ENCODE measurements at regions not wholly inside any gene's neighbourhood (a gene's known extent, or its start where the extent isn't known, plus 50 kb on each side); places are given as distances from the start of the nearest gene placed in this dataset.

DNA sequence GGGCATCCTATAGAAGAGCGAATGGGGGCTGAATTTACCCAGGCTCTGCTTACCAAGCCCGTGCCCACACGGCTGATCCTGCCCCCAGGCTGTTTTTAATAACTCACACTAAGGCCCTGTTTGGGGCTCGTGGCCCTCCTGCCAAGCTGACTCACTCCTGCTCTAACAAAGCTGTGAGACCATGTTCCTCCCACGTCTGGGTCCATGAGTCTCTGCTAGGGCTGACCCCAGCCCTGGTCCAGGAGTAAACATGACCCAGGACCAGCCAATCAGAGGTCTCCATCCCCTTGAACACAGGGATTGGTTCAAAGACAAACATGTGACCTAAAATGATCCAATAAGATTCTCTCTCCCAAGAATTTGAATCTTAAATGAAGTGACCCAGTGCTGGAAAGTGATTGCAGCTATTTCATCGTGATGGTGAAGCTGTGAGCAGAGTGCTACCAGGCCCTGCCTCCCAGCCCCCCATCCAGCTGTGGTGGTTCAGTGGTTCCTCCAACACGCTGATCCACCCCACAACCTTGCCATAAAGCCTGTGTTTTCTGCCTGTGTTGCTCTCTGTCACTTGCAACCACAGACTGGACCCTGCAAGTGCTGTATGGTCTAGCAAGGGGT lies 57.2 kb downstream of the C16orf82 start:
- H3K9me3 Mint-ChIP-seq, result peaks cover 3% of the 10 kb centered on the region
- H3K36me3 Mint-ChIP-seq, result no peaks in the 10 kb centered on the region
- H3K27me3 Mint-ChIP-seq, result peaks cover 13 to 33% of the 10 kb centered on the region in 2 donors
- ATAC-seq, result peak in 1 of 2 donors; percentile 36
- H3K27ac Mint-ChIP-seq, result no peak overlapping the region
- no peak for DNase-seq (ENCODE audit: low spot score)
- no peaks in the 10 kb centered on the region for H3K4me1 Mint-ChIP-seq (ENCODE audit: low read depth in 2 of 2)
- no peak overlapping the region for H3K4me3 Mint-ChIP-seq

DNA sequence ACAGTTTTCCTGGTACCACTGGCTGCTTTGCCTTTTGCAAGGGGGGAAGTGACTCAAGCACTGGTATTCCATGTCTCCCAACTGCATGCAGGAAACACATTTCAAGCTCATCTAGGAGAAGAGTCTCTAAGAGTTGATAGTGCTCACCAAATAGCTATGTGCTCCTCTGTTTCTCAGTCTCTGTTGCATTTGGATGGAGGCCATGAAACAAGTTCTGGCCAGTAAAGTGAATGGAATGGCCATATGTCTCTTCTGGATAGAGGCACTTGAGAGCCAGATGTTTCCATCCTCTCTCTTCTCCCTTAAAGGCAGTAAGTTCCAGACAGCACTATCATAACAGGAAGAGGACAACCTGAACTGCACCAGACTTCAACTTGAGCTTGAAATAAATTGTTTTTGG lies 60.6 kb downstream of the C16orf82 start:
- H3K36me3 Mint-ChIP-seq, result peaks cover 13% of the 10 kb centered on the region
- peaks cover 18 to 20% of the 10 kb centered on the region in 2 donors for H3K27me3 Mint-ChIP-seq
- H3K9me3 Mint-ChIP-seq, result peaks cover 14% of the 10 kb centered on the region
- ATAC-seq (no peak), DNase-seq (ENCODE audit: low spot score) (no peak)
- H3K4me3 Mint-ChIP-seq, result no peak overlapping the region
- no peak overlapping the region for H3K27ac Mint-ChIP-seq
- H3K4me1 Mint-ChIP-seq (ENCODE audit: low read depth in 2 of 2), result no peaks in the 10 kb centered on the region

DNA sequence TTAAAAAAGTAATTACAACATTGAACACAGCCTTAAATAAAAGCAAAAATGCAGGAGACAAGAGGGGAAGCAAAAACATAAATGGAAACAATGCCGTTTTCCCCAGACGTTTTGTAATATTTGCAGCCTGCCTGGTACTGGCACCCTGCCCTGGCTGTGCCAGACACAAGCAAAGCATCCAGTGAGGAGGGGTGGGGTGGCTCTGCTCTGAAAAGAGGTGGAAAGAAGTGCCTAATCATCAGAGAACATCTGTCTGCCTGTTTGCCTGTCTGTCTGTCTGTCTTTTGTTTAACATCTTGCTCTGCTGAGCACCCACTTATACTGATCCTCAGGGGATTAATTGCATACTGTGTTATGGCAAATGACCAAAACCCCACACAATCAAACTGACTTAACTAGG lies 62.7 kb downstream of the C16orf82 start:
- ATAC-seq (no peak), DNase-seq (ENCODE audit: low spot score) (no peak)
- no peak overlapping the region for H3K27ac Mint-ChIP-seq
- H3K36me3 Mint-ChIP-seq, result peaks cover 13% of the 10 kb centered on the region
- no peaks in the 10 kb centered on the region for H3K4me1 Mint-ChIP-seq (ENCODE audit: low read depth in 2 of 2)
- no peak overlapping the region for H3K4me3 Mint-ChIP-seq
- H3K9me3 Mint-ChIP-seq, result peaks cover 14% of the 10 kb centered on the region
- peaks cover 20 to 22% of the 10 kb centered on the region in 2 donors for H3K27me3 Mint-ChIP-seq

DNA sequence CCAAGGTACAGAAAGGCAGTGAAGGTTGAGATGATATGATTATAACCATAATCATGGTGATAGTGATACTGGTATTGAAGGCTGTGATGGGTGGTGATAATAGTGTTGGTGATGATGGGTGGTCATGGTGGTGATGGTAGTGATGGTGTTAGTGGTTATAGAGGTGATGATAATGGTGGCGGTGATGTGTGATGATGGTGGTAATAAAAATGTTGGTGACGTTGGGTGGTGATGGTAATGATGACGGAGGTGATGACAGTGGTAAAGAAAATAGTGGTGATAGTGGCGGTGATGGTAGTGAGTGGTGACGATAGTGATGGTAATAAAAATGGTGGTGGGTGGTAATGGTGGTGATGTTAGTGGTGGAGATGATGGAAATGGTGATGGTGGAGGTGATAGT lies 65.1 kb upstream of the KDM8 start:
- peak overlapping the region; percentile 29 to 38 for H3K27ac Mint-ChIP-seq
- no peak for DNase-seq (ENCODE audit: low spot score)
- H3K4me3 Mint-ChIP-seq, result peak overlapping the region; percentile 14
- peaks cover 8 to 11% of the 10 kb centered on the region in 2 donors for H3K27me3 Mint-ChIP-seq
- peaks cover 11% of the 10 kb centered on the region for H3K36me3 Mint-ChIP-seq
- peaks cover 8% of the 10 kb centered on the region for H3K9me3 Mint-ChIP-seq
- ATAC-seq, result no peak
- H3K4me1 Mint-ChIP-seq (ENCODE audit: low read depth in 2 of 2), result peaks cover 8 to 10% of the 10 kb centered on the region in 2 donors

DNA sequence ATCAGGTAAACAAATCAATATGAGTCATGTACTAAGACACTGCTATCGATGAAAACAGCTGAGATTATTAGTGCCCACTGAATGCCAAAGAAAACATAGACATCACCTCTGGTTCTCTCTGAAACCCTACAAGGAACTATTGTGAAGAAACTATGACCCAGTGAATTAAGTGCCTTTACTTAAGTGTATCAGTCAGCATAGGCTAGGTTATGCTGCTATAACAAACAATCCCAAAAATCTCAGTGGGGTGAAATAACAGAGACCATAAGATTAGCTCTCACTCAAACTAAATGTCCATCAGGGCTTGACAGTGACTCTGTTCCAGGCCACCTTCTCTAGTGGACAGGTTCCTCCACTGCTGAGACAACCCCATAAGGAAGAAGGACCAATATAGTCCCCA lies 57.7 kb upstream of the KDM8 start:
- Mint-ChIP-seq H3K27me3 (peaks cover 12 to 16% of the 10 kb centered on the region in 2 donors), H3K4me3 (no peak overlapping the region), H3K36me3 (no peaks in the 10 kb centered on the region), H3K4me1 (ENCODE audit: low read depth in 2 of 2) (no peaks in the 10 kb centered on the region), H3K9me3 (no peaks in the 10 kb centered on the region), H3K27ac (no peak overlapping the region)
- no peak for ATAC-seq
- no peak for DNase-seq (ENCODE audit: low spot score)

DNA sequence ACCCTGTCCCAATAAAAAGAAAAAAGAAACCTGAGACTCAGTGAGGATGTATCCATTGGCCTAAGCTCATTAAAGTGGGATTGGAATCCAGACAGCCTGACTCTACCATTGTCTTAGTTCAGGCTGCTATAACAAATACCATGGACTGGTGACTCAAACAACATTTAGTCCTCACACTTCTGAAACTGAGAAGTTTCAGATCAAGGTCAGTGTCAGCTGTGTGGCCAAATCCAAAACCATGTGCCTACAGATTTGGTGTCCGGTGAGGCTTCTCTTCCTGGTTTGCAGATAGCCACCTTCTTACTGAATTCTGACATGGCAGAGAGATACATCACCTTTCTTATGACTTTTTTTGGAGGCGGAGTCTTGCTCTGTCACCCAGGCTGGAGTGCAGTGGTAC lies 53.3 kb upstream of the KDM8 start:
- Mint-ChIP-seq H3K9me3 (no peaks in the 10 kb centered on the region), H3K4me1 (ENCODE audit: low read depth in 2 of 2) (peaks cover 4 to 6% of the 10 kb centered on the region in 2 donors), H3K4me3 (no peak overlapping the region), H3K27ac (no peak overlapping the region), H3K27me3 (peaks cover 6 to 14% of the 10 kb centered on the region in 2 donors), H3K36me3 (no peaks in the 10 kb centered on the region)
- ATAC-seq (no peak), DNase-seq (ENCODE audit: low spot score) (no peak)

DNA sequence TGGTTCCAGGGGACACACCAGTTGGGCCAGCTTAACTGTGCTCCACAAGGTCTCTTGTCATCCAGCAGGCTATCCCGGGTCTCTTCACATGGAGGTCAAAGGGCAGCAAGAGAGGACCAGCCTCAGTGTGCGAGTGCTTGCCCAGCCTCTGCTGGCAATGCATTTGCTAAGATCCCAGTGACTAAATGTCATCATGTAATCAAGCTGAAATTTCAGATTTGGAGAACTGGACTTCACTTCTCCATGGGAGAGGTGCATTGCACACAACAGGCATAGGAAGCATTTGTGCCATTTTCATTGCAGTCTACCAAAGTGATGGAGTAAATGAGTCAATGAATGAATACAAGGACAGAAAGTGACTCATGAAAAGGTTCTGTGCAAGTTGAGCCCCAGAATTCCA lies 51.2 kb upstream of the KDM8 start:
- no peaks in the 10 kb centered on the region for H3K9me3 Mint-ChIP-seq
- H3K27me3 Mint-ChIP-seq, result no peaks in the 10 kb centered on the region
- ATAC-seq, result no peak
- no peak overlapping the region for H3K4me3 Mint-ChIP-seq
- DNase-seq (ENCODE audit: low spot score), result no peak
- H3K4me1 Mint-ChIP-seq (ENCODE audit: low read depth in 2 of 2), result peaks cover 7 to 8% of the 10 kb centered on the region in 2 donors
- H3K27ac Mint-ChIP-seq, result no peak overlapping the region
- H3K36me3 Mint-ChIP-seq, result no peaks in the 10 kb centered on the region

DNA sequence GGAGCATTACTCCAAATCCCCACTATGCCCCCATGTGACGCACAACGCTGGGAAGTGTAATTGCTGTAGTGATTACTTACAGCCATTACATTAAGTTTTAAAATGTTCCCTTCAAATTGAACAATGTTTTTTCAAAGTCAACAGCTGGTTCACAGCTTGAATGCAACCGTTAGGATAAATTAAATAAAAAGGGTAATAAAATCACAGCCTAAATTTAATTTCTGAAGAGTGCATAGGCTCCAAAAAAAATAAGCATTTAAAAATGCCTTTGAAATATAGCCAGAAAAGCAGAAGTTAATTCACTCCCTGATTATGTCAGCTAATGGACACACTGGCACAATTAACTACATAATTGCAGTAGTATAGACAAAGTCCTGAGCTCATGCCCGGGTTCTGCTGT lies 50.5 kb upstream of the KDM8 start:
- Mint-ChIP-seq H3K4me1 (ENCODE audit: low read depth in 2 of 2) (peaks cover 7 to 8% of the 10 kb centered on the region in 2 donors), H3K27ac (no peak overlapping the region), H3K9me3 (no peaks in the 10 kb centered on the region), H3K36me3 (no peaks in the 10 kb centered on the region), H3K27me3 (no peaks in the 10 kb centered on the region), H3K4me3 (no peak overlapping the region)
- ATAC-seq (no peak), DNase-seq (ENCODE audit: low spot score) (no peak)

All from natural killer cell treated with Interleukin-12 subunit alpha and Interleukin-12 subunit beta and Interleukin-15 and Interleukin-18, amount 100 ng/mL, for 72 hours (primary cell).